ENCODE measurements at regions not wholly inside any gene's neighbourhood (a gene's known extent, or its start where the extent isn't known, plus 50 kb on each side); places are given as distances from the start of the nearest gene placed in this dataset.

DNA sequence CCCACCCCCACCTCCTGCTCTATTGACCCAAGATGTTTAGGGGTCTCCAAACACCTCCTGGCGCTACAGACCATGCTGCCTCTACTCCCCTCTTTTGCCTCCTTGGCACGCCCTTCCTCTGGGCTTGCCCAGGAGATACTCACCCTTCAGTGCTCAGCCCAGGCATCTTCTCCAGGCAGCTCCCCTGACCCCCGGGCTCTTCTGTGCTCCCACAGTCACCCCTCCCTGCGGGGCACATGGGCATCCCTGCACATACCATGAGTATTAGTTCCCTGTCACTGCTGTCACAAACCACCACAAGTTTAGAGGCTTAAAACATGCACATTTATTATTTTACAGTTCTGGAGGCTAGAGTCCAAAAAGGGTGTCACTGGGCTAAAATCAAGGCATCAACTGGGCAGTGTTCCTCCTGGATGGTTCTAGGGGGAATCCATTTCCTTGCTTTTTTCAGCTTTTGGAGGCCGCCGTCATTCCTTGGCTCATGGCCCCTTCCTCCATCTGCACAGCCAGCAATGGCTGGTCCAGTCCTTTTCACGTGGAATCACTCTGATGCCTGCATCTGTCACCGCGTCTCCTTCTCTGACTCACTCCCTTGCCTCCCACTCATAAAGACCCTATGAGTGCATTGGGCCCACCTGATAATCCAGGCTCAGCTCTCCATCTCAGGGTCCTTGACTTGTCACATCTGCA, 230.4 kb upstream of the COPS8 start:
- Mint-ChIP-seq H3K4me3 (no peak overlapping the region), H3K9me3 (ENCODE audit: low read depth) (no peaks in the 10 kb centered on the region), H3K27me3 (no peaks in the 10 kb centered on the region), H3K36me3 (no peaks in the 10 kb centered on the region), H3K27ac (no peak overlapping the region), H3K4me1 (ENCODE audit: low read depth) (no peaks in the 10 kb centered on the region)

- no peak overlapping the region for H3K4me3 Mint-ChIP-seq
Measured at GRCh38 chr2:236855866-236856847, 229.5 kb upstream of the COPS8 start.

GRCh38 chr2:236856848-236857235, 228.8 kb upstream of the COPS8 start:
- Mint-ChIP-seq H3K27ac (no peak overlapping the region), H3K4me3 (no peak overlapping the region), H3K36me3 (no peaks in the 10 kb centered on the region), H3K9me3 (ENCODE audit: low read depth) (no peaks in the 10 kb centered on the region), H3K4me1 (ENCODE audit: low read depth) (no peaks in the 10 kb centered on the region), H3K27me3 (no peaks in the 10 kb centered on the region)

More at GRCh38 chr2:236855866-236856847, 229.5 kb upstream of the COPS8 start:
- Mint-ChIP-seq H3K27me3 (no peaks in the 10 kb centered on the region), H3K4me1 (ENCODE audit: low read depth) (no peaks in the 10 kb centered on the region), H3K9me3 (ENCODE audit: low read depth) (no peaks in the 10 kb centered on the region), H3K27ac (no peak overlapping the region), H3K36me3 (no peaks in the 10 kb centered on the region)

DNA sequence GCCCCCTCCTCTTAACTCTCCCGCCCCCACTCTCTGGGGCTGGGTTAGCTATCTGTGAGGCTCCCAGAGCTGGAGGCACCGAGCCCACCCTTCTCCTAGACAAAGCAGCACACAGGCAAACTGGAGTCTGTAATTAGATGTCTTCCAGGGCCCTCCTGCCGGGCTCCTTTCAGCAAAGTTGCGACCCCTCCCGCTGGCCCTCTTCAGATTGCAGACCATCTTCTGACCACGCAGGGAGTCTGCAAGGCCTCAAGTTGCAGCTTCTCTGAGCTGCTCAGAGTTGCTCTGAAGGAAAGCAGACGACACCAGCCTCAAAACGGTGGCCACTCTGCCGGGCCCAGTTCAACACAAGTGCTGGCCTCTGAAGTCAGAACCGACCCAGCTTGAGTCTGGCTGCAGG, 228.4 kb upstream of the COPS8 start:
- Mint-ChIP-seq H3K27me3 (no peaks in the 10 kb centered on the region), H3K27ac (no peak overlapping the region), H3K4me3 (no peak overlapping the region), H3K9me3 (ENCODE audit: low read depth) (no peaks in the 10 kb centered on the region), H3K36me3 (no peaks in the 10 kb centered on the region), H3K4me1 (ENCODE audit: low read depth) (no peaks in the 10 kb centered on the region)

- Mint-ChIP-seq H3K4me1 (ENCODE audit: low read depth) (no peaks in the 10 kb centered on the region), H3K36me3 (no peaks in the 10 kb centered on the region), H3K27ac (no peak overlapping the region), H3K27me3 (no peaks in the 10 kb centered on the region), H3K4me3 (no peak overlapping the region), H3K9me3 (ENCODE audit: low read depth) (no peaks in the 10 kb centered on the region)
Measured at GRCh38 chr2:236857781-236858180, 227.9 kb upstream of the COPS8 start.

DNA sequence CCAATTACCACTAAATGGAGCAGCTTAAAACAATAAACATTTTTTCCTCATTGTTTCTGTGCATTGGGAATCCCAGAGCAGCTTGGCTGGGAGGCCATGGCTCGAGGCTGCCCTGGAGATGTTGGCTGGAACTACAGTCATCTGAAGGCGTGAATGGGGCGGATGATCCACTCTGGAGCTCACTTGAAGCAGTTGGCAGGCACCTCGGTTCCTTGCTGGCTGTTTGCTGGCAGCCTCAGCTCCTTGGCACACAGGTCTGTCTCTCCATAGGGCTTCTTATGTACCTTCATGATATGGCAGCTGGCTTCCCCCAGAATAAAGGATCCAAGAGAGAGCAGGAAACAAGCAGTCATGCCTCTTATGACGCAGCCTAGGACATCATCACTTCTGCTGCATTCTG, 227.0 kb upstream of the COPS8 start:
- H3K27ac Mint-ChIP-seq = no peak overlapping the region
- no peak overlapping the region for H3K4me3 Mint-ChIP-seq
- H3K9me3 Mint-ChIP-seq (ENCODE audit: low read depth) = no peaks in the 10 kb centered on the region
- no peaks in the 10 kb centered on the region for H3K4me1 Mint-ChIP-seq (ENCODE audit: low read depth)
- H3K27me3 Mint-ChIP-seq = no peaks in the 10 kb centered on the region
- H3K36me3 Mint-ChIP-seq = no peaks in the 10 kb centered on the region

GRCh38 chr2:236859908-236860307, 225.8 kb upstream of the COPS8 start:
- H3K4me1 Mint-ChIP-seq (ENCODE audit: low read depth) = no peaks in the 10 kb centered on the region
- H3K4me3 Mint-ChIP-seq = no peak overlapping the region
- H3K36me3 Mint-ChIP-seq = no peaks in the 10 kb centered on the region
- H3K9me3 Mint-ChIP-seq (ENCODE audit: low read depth) = no peaks in the 10 kb centered on the region
- peaks cover 1% of the 10 kb centered on the region for H3K27me3 Mint-ChIP-seq
- H3K27ac Mint-ChIP-seq = no peak overlapping the region

GRCh38 chr2:236861196-236861875, 224.4 kb upstream of the COPS8 start:
- no peaks in the 10 kb centered on the region for H3K9me3 Mint-ChIP-seq (ENCODE audit: low read depth)
- no peaks in the 10 kb centered on the region for H3K4me1 Mint-ChIP-seq (ENCODE audit: low read depth)
- H3K27ac Mint-ChIP-seq = no peak overlapping the region
- peaks cover 3% of the 10 kb centered on the region for H3K36me3 Mint-ChIP-seq
- no peak overlapping the region for H3K4me3 Mint-ChIP-seq
- peaks cover 1% of the 10 kb centered on the region for H3K27me3 Mint-ChIP-seq

DNA sequence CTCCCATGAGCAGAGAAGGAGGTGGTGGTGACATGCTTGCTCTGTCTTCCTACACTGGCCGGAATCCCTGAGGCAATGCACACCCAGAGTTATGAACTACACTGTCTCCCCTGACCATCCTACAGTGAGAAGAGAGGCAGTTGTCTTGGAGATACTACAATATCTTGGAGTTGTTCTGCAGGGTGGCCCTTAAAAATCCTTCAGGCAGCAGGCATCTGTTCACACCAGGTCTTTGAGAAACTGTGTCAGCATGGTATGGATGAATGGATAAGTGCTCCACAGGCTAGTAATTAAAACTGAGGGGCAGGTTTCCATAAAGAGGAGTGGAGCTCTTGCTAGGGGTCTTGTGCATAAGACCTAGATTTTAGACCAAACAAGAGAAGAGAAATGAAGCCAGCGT, 223.7 kb upstream of the COPS8 start:
- Mint-ChIP-seq H3K27me3 (peaks cover 1% of the 10 kb centered on the region), H3K9me3 (ENCODE audit: low read depth) (no peaks in the 10 kb centered on the region), H3K4me1 (ENCODE audit: low read depth) (no peaks in the 10 kb centered on the region), H3K36me3 (peaks cover 3% of the 10 kb centered on the region), H3K4me3 (no peak overlapping the region), H3K27ac (no peak overlapping the region)

DNA sequence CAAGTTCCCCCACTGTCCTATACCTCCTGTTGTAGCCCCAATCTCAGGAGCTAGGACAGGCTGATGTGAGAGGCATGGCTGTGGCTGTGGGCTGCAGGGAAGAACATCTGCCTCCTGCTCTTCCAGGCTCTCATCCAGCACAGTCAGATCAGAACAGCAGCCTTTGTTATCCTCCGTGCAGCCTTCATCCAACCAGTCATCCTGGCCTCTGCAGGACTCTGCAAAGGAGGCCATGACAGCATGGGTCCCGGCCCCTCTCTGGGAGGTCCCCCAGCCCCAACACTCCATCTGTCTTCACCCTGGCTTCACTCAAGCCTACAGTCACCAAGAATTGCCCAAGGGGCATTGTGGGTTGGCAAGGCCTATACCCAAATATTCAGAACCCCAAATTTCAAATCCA, 223.2 kb upstream of the COPS8 start:
- Mint-ChIP-seq H3K4me1 (ENCODE audit: low read depth) (no peaks in the 10 kb centered on the region), H3K36me3 (peaks cover 3% of the 10 kb centered on the region), H3K27ac (no peak overlapping the region), H3K27me3 (peaks cover 1% of the 10 kb centered on the region), H3K4me3 (no peak overlapping the region), H3K9me3 (ENCODE audit: low read depth) (no peaks in the 10 kb centered on the region)

DNA sequence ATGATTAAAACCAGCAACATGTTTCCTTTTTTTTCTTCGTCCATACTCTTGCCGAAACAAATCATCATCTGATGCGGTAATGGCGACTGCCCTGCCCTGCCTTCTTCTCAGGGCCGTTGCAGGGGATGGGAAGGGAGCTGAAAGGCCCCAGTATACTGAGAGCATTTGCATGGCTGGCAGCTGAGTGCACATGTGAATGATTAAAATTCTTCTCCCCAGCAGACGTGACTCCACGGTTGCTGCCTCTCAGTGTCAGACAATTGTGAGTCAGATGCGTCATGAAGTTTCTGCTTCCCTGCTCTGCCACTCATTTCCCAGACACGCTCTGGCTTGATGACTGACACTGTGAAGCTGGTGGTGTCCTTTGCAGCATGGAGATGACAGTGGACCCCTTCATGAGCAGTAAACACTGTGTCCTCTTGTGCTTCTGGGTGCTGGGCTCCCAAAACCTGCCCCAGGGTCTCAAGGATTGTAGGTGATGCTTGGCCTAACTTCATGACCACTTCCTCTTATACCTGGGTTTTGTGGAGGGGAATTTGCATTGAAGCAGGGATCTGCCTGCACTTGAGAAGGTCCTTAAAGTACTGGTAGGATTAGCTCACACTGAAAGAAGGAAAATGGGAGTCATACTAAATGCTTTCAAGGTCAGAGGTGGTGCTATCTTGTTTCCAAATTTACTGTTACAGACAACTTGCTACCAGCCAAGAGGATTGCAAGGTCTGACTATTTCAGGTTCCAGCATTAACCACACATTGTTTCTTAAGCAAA, 222.5 kb upstream of the COPS8 start:
- no peak overlapping the region for H3K27ac Mint-ChIP-seq
- peaks cover 3% of the 10 kb centered on the region for H3K36me3 Mint-ChIP-seq
- no peaks in the 10 kb centered on the region for H3K4me1 Mint-ChIP-seq (ENCODE audit: low read depth)
- peaks cover 4% of the 10 kb centered on the region for H3K27me3 Mint-ChIP-seq
- H3K9me3 Mint-ChIP-seq (ENCODE audit: low read depth) = no peaks in the 10 kb centered on the region
- no peak overlapping the region for H3K4me3 Mint-ChIP-seq

- no peak overlapping the region for H3K4me3 Mint-ChIP-seq
- H3K27ac Mint-ChIP-seq = no peak overlapping the region
- peaks cover 6% of the 10 kb centered on the region for H3K27me3 Mint-ChIP-seq
- H3K9me3 Mint-ChIP-seq (ENCODE audit: low read depth) = no peaks in the 10 kb centered on the region
- H3K4me1 Mint-ChIP-seq (ENCODE audit: low read depth) = no peaks in the 10 kb centered on the region
- peaks cover 3% of the 10 kb centered on the region for H3K36me3 Mint-ChIP-seq
Measured at GRCh38 chr2:236863729-236864126, 222.0 kb upstream of the COPS8 start.

DNA sequence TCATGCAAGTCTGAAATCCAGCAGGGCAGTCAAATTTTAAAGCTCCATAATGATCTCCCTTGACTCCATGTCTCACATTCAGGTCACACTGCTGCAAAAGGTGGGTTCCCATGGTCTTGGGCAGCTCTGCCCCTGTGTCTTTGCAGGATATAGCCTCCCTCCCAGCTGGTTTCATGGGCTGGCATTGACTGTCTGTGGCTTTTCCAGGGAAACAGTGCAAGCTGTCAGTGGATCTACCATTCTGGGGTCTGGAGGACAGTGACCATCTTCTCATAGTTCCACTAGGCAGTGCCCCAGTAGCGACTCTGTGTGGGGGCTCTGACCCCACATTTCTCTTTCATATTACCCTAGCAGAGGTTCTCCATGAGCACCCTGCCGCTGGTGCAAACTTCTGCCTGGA, 220.6 kb upstream of the COPS8 start:
- Mint-ChIP-seq H3K4me3 (no peak overlapping the region), H3K9me3 (ENCODE audit: low read depth) (no peaks in the 10 kb centered on the region), H3K4me1 (ENCODE audit: low read depth) (no peaks in the 10 kb centered on the region), H3K36me3 (peaks cover 3% of the 10 kb centered on the region), H3K27me3 (peaks cover 8% of the 10 kb centered on the region), H3K27ac (no peak overlapping the region)

- no peak overlapping the region for H3K4me3 Mint-ChIP-seq
- H3K27me3 Mint-ChIP-seq = peaks cover 10% of the 10 kb centered on the region
- no peak overlapping the region for H3K27ac Mint-ChIP-seq
- peaks cover 3% of the 10 kb centered on the region for H3K36me3 Mint-ChIP-seq
- H3K4me1 Mint-ChIP-seq (ENCODE audit: low read depth) = no peaks in the 10 kb centered on the region
- H3K9me3 Mint-ChIP-seq (ENCODE audit: low read depth) = no peaks in the 10 kb centered on the region
Measured at GRCh38 chr2:236866542-236867340, 218.9 kb upstream of the COPS8 start.
